HG03558 (cell line): ENCODE measurements at regions not wholly inside any gene's neighbourhood (a gene's known extent, or its start where the extent isn't known, plus 50 kb on each side); places are given as distances from the start of the nearest gene placed in this dataset.

ENCODE experiments used
- ATAC-seq: cut with Tn5 transposase; IDR thresholded peaks from one replicate; pipeline ENCODE4 v1.9.1; 2021; ENCODE audit warnings: moderate number of reproducible peaks; ENCODE audit not compliant: unreplicated experiment; ENCODE audit errors: extremely low read depth

DNA sequence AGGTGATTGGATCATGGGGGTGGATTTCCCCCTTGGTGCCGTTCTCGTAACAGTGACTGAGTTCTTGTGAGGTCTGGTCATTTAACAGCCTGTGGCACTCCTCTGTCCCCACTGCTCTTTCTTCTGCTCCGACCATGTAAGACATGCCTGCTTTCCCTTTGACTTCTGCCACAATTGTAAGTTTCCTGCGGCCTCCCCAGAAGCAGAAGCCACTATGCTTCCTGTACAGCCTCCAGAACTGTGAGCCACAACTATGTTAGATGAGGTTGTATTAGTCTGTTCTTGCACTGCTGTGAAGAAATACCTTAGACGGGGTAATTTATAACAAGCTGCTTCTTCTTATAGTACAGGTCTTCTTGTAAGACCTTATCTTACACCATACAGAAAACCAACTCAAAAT, 241.7 kb upstream of the KLF14 start:
- ATAC-seq: no peak

- ATAC-seq: no peak
Measured at GRCh38 chr7:130982160-130982638, 248.2 kb upstream of the KLF14 start.

- no peak for ATAC-seq
Measured at GRCh38 chr7:130982651-130983050, 248.6 kb upstream of the KLF14 start.

- ATAC-seq: no peak
Measured at GRCh38 chr7:130985361-130985760, 251.4 kb upstream of the KLF14 start.

DNA sequence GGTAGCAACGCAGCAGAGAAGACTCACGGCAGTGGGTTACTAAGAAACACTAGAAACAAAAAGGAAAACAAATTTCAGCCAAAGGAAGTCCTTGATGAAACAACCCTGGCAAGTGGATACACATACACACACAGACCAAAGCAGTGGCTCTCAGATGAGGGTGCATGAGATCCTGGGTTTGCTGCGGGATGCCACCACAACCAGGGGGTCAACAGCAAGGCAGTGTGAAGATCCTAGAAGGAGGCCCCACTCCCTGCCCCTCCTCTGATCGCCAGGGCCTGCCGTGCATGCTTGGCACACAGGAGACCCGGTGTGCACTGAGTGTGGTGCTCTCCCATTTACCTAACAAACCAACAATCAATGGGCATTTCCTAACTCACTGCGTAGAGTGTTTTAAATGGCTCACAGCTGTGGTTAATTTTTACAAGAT, 252.3 kb upstream of the KLF14 start:
- no peak for ATAC-seq

DNA sequence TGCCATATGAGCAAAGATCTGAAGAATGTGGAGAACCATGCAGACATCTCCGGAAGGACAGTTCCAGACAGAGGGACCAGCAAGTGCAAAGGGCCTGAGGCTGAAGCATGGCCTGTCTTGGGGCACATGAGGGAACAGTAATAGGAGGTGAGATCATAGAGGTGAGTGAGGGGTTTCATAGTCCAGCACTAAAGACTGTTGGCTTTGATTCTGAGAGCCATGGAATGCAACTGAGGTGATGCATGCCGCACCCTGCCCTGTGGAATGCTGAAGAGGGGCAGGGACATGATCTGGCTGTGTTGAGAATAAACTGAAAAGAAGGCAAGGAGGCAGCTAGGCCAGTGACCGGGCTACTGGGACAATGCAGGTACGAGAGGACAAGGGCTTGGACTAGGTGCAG, 253.1 kb upstream of the KLF14 start:
- no peak for ATAC-seq

DNA sequence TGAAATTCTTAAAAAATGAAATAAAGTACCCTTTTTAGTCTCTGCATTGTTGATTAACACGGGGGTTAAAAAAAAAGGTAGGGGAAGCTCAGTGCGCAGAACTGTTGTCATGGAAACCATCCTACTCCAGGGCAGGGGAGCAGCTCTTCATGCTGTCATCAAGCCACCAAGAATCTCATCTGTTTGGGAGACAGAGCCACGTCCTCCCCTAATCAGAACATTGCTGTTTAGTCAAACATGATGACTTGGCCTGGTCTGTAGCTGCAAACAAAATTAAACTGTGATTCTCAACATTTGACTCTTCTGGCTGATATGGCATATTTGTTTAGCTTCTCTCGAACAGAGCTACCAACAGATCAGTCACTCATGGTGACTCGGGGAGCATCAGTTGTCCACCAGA, 254.4 kb upstream of the KLF14 start:
- ATAC-seq: no peak

DNA sequence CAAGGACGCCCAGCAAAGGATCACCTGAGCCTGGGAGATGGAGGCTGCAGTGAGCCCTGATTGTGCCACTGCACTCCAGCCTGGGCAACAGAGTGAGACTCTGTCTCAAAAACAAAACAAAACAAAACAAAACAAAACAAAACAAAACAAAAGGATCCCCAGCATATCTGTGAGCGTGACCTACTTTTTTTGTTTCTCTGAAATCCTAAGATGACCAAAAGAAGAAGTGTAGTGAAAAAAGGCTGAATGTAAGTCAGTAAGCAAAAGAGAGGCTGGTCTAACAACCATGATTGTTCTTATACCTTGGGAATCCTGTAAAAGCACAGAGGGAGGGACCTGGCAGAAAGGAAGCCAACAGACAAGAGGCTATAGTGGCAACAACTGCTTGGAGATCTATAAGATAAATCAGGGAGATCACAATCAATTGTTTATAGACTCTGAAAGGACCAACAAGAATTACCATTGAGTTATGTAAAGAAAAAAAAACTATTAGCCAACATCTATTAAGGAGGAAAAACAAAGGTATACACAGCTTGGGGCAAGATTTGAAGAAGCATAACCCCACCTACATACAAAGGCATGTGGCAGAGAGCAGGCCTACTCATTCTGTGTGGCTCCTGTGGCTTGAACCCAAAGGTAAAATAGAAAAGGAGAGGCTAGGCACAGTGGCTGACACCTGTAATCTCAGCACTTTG, 255.2 kb upstream of the KLF14 start:
- no peak for ATAC-seq

DNA sequence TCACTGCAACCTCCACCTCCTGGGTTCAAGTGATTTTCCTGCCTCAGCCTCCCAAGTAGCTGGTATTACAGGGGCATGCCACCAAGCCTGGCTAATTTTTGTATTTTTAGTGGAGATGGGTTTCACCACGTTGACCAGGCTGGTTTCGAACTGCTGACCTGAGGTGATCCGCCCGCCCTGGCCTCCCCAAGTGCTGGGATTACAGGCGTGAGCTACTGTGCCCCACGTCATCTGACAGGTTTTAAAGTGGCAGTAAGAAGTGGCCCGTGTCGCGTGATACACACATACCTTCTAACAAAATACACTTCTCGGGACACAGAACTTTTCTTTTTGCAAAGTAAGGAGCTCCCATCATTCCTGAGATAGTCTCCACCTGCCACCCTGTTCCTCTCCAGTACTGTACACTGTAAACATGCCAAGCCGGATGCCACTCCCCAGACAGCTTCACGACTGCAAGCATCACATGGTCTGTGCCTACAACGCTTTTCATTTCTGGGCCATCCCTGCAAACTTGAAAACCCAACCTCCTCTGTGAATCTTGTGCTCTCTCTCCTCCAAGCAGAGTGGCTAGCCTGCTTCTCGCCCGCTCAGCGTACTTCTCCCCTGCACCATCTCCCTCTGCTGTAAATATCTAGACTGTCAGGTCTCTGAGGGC, 256.3 kb upstream of the KLF14 start:
- no peak for ATAC-seq

DNA sequence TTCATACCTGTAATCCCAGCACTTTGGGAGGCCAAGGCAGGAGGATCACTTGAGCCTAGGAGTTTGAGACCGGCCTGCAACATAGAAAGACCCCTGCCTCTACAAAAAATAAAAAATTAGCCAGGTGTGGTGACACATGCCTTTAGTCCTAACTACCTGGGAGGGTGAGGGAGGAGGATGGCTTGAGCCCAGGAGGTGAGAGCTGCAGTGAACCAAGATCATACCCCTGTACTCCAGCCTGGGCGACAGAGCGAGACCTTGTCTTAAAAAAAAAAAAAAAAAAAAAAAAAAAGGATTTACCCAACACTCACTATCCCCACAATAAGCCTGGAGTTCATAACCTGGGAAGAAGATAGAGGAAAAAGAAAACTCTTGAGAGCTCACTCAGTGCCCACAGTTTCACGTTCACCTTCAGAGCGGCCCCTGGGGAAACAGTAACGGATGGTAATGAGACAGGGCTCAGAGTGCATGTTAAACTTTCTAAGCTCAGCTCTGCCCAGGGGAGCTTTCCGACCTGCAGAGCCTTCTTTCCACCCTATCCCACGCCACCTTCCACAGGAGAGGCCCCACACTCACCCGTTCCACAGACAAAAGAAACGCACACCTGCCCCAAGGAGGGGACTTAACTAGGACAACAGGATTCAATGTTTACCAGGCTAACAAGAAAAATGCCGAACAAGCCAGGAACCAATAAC, 259.8 kb upstream of the KLF14 start:
- no peak for ATAC-seq

GRCh38 chr7:130994378-130995115, 260.5 kb upstream of the KLF14 start:
- ATAC-seq: no peak

- ATAC-seq: no peak
Measured at GRCh38 chr7:130995252-130996081, 261.5 kb upstream of the KLF14 start.

DNA sequence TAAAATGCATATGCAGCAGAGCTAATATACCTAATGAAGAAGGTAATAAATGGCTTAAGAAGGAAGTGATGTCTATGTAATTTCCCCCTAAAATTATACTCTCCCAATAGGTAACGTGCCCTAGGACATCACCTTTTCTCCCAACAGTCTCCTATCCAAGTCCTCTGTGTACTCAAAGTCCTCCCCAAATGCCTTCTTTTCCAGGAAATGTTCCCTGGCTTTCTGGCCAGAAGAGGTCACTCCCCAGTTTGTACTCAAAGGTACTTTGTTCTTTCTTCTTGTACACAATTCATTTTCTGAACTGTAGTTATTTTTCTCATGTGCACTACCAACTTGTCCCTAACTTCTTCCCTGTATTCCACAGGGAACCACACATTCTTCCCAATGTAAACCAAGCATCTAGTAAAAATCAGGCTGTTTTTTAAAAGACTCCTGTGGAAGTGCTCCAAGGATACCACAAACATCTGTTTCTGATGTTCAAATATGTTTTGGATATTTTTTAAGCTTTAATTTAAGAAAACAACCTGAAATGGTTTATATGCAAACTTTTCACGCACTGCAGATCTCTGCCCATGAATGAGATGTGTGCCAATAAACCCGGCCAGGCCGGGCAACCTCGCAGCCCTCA, 262.3 kb upstream of the KLF14 start:
- ATAC-seq: no peak

DNA sequence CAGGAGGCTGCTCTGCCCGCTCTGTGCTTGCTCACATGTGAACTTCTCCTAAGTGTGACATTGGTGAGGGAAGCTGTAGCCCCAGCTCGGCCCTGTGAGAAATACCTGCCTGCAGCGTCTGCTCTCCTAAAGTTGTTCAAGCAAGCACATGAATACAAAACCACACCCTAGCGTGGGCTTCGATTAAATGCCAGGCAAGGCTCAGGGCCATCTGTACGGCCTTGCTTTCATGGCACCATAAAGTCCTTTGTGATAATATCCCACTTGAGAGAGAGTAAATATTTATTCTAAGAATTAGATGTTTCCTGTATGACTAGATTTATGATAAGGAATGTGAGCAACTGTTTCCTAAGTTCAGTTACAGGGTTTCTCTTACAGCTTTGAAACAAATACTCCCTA, 262.8 kb upstream of the KLF14 start:
- no peak for ATAC-seq

DNA sequence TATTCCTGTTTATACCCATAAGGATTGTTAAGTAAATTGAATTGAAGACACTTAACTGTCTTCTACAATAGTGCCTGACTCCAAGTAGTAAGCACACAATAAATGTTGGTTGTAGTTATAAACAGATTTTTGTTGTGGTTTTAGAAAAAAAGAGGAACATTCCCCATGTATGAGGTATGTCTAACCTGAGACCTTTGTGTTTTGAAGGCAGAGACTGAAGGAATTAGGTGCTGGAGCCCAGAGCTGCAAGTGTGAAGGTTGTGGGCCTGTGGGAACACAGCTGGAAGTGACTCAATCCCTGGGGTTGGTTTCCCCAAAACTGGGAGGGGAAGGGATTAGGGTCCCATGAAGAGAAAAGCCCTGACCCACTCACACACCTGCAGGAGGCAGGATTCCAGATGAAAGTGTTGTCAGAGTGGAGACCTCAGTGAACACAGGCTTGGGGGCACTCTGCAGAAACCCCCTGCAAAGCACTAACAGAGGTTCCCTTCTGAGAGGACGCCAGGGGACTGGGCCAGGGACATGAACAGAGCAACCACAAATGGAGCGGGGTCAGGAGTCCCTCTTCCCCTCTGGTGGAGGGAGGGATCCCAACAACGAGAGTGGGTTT, 265.1 kb upstream of the KLF14 start:
- ATAC-seq: no peak

- ATAC-seq: no peak
Measured at GRCh38 chr7:130999926-131000325, 265.9 kb upstream of the KLF14 start.

- no peak for ATAC-seq
Measured at GRCh38 chr7:131000389-131000788, 266.4 kb upstream of the KLF14 start.

GRCh38 chr7:131000873-131001272, 266.9 kb upstream of the KLF14 start:
- no peak for ATAC-seq

GRCh38 chr7:131002600-131002999, 268.6 kb upstream of the KLF14 start:
- ATAC-seq: no peak
